ENCODE measurements at regions not wholly inside any gene's neighbourhood (a gene's known extent, or its start where the extent isn't known, plus 50 kb on each side); places are given as distances from the start of the nearest gene placed in this dataset.

GRCh38 chr1:80910426-80910825 is 890.3 kb upstream of the ADGRL2 start:
- no peaks in the 10 kb centered on the region for H3K4me1 ChIP-seq
- no peak for DNase-seq
- no peaks in the 10 kb centered on the region for H3K27me3 ChIP-seq (replicated peaks; ENCODE audit: control insufficient read depth, insufficient read depth, low read length)
- no TSS peak for BruUV-seq (replicated peaks)
- Mint-ChIP-seq H3K27me3 (ENCODE audit: insufficient read depth, unreplicated experiment) (no peaks in the 10 kb centered on the region), H3K27ac (ENCODE audit: unreplicated experiment) (no peak overlapping the region), H3K4me3 (ENCODE audit: unreplicated experiment) (no peak overlapping the region), H3K36me3 (ENCODE audit: insufficient read depth, unreplicated experiment) (no peaks in the 10 kb centered on the region), H3K9me3 (ENCODE audit: unreplicated experiment) (no peaks in the 10 kb centered on the region), H3K4me1 (ENCODE audit: low read depth, unreplicated experiment) (no peaks in the 10 kb centered on the region)
- ChIA-PET CTCF (no interaction called here), POLR2A (no interaction called here)
- no peaks in the 10 kb centered on the region for H3K36me3 ChIP-seq (ENCODE audit: control insufficient read depth, insufficient read depth, low read length)
- no peaks in the 10 kb centered on the region for H3K9me3 ChIP-seq
- H3K4me3 ChIP-seq (ENCODE audit: low read depth, low read length) = no peak overlapping the region
- intact Hi-C loops (cut with micrococcal nuclease; ENCODE audit: unreplicated experiment) = no loop called here
- TF ChIP-seq, protein P1, sequence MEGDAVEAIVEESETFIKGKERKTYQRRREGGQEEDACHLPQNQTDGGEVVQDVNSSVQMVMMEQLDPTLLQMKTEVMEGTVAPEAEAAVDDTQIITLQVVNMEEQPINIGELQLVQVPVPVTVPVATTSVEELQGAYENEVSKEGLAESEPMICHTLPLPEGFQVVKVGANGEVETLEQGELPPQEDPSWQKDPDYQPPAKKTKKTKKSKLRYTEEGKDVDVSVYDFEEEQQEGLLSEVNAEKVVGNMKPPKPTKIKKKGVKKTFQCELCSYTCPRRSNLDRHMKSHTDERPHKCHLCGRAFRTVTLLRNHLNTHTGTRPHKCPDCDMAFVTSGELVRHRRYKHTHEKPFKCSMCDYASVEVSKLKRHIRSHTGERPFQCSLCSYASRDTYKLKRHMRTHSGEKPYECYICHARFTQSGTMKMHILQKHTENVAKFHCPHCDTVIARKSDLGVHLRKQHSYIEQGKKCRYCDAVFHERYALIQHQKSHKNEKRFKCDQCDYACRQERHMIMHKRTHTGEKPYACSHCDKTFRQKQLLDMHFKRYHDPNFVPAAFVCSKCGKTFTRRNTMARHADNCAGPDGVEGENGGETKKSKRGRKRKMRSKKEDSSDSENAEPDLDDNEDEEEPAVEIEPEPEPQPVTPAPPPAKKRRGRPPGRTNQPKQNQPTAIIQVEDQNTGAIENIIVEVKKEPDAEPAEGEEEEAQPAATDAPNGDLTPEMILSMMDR (IDR thresholded peaks at IDR 0.05; ENCODE audit: insufficient read depth in 1 of 2, low read depth in 1 of 2, low read length in 1 of 2, severe bottlenecking in 1 of 2, unreplicated experiment in 1 of 2) = no peak

DNA sequence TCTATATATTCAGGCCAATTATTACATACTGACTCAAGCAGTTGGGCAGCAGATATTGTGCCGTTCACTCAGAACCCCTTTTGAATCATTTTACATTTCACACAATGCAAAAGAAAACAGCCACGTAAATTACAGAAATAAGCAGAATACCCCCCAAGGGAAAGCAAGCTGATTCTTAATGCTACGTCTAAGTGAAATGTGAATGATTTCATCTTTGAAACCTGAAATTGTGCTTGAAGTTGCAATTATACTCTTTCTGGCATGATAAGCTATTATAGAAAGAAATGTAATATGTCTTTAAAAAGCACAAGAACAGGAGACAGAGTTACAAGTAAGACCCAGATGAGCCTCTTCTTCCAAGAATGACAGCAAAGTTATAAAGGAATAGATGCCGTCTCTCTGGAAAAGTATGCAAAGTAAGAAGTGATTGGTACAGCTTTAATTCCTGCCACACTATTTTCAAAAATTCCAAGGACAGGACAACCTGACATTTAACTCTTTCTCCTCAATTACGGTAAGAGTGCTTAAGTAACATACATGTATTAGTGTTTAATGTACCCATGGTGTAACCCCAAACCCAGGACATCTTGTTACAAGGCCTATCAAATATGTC is 891.5 kb upstream of the ADGRL2 start:
- Mint-ChIP-seq H3K9me3 (ENCODE audit: unreplicated experiment) (no peaks in the 10 kb centered on the region), H3K4me1 (ENCODE audit: low read depth, unreplicated experiment) (no peaks in the 10 kb centered on the region), H3K4me3 (ENCODE audit: unreplicated experiment) (no peak overlapping the region), H3K36me3 (ENCODE audit: insufficient read depth, unreplicated experiment) (no peaks in the 10 kb centered on the region), H3K27ac (ENCODE audit: unreplicated experiment) (no peak overlapping the region), H3K27me3 (ENCODE audit: insufficient read depth, unreplicated experiment) (no peaks in the 10 kb centered on the region)
- ChIA-PET CTCF (no interaction called here), POLR2A (no interaction called here)
- Histone ChIP-seq H3K36me3 (ENCODE audit: control insufficient read depth, insufficient read depth, low read length) (no peaks in the 10 kb centered on the region), H3K4me1 (no peaks in the 10 kb centered on the region), H3K4me3 (ENCODE audit: low read depth, low read length) (no peak overlapping the region), H3K27me3 (replicated peaks; ENCODE audit: control insufficient read depth, insufficient read depth, low read length) (no peaks in the 10 kb centered on the region), H3K9me3 (no peaks in the 10 kb centered on the region)
- DNase-seq = no peak
- intact Hi-C loops (cut with micrococcal nuclease; ENCODE audit: unreplicated experiment) = no loop called here
- TF ChIP-seq, protein P1 (IDR thresholded peaks at IDR 0.05; ENCODE audit: insufficient read depth in 1 of 2, low read depth in 1 of 2, low read length in 1 of 2, severe bottlenecking in 1 of 2, unreplicated experiment in 1 of 2) = no peak
- BruUV-seq (replicated peaks) = no TSS peak

DNA sequence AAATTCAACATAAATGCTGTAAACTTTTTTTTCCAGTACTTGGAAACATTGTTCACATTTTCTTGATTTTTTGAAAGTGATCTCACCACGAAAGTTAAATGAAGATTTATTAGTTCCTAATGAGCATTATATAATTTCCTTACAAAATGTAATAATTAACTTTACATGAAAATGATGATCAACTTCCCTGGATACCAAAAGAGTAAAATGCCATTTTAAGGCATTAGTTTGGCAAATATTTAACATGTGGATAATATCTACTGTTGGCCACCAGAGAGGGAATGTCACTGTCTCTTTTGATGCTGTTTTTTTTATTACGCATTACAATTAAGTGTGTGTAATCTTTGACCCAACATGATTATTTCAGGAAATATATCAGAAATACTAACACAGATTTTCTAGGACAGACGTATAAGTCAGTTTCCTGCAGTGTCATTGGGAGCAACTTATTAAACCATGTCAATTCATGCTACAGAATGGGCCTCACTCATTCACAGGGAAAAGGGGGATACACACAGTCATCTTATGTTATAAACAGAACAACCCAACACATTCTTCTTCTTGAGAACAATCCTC is 903.9 kb upstream of the ADGRL2 start:
- H3K4me1 ChIP-seq = no peaks in the 10 kb centered on the region
- no peaks in the 10 kb centered on the region for H3K9me3 ChIP-seq
- TF ChIP-seq, protein P1 (IDR thresholded peaks at IDR 0.05; ENCODE audit: insufficient read depth in 1 of 2, low read depth in 1 of 2, low read length in 1 of 2, severe bottlenecking in 1 of 2, unreplicated experiment in 1 of 2) = no peak
- POLR2A ChIA-PET = no interaction called here
- H3K4me3 ChIP-seq (ENCODE audit: low read depth, low read length) = no peak overlapping the region
- CTCF ChIA-PET = no interaction called here
- no peaks in the 10 kb centered on the region for H3K36me3 Mint-ChIP-seq (ENCODE audit: insufficient read depth, unreplicated experiment)
- H3K27me3 ChIP-seq (replicated peaks; ENCODE audit: control insufficient read depth, insufficient read depth, low read length) = no peaks in the 10 kb centered on the region
- no peak overlapping the region for H3K27ac Mint-ChIP-seq (ENCODE audit: unreplicated experiment)
- no peaks in the 10 kb centered on the region for H3K9me3 Mint-ChIP-seq (ENCODE audit: unreplicated experiment)
- BruUV-seq (replicated peaks) = no TSS peak
- H3K36me3 ChIP-seq (ENCODE audit: control insufficient read depth, insufficient read depth, low read length) = no peaks in the 10 kb centered on the region
- peaks cover 6% of the 10 kb centered on the region for H3K4me1 Mint-ChIP-seq (ENCODE audit: low read depth, unreplicated experiment)
- H3K4me3 Mint-ChIP-seq (ENCODE audit: unreplicated experiment) = no peak overlapping the region
- intact Hi-C loops (cut with micrococcal nuclease; ENCODE audit: unreplicated experiment) = no loop called here
- DNase-seq = no peak
- H3K27me3 Mint-ChIP-seq (ENCODE audit: insufficient read depth, unreplicated experiment) = no peaks in the 10 kb centered on the region

All from Caco-2 (cell line).